WERI-Rb-1 (cell line): ENCODE measurements at regions not wholly inside any gene's neighbourhood (a gene's known extent, or its start where the extent isn't known, plus 50 kb on each side); places are given as distances from the start of the nearest gene placed in this dataset.
"Not testable (repeated sequence)": the region's sequence is repeated elsewhere in the genome, so short reads cannot be mapped to it uniquely, and the experiment has no call there.

Experiments
- DNase-seq: peaks from one replicate; pipeline ENCODE4 v3.0.0-alpha.2; 2020
- H3K27ac ChIP-seq: fragments of 250-450 bp; sonication (Bioruptor Pico); 2 replicates; pipeline ENCODE4 v1.5.1; 2020; ENCODE audit warnings: mild to moderate bottlenecking, moderate library complexity
- H3K27me3 ChIP-seq: fragments of 250-450 bp; sonication (Bioruptor Pico); 2 replicates; pipeline ENCODE4 v1.5.1; 2021; ENCODE audit warnings: mild to moderate bottlenecking, low read depth, moderate library complexity; ENCODE audit not compliant: insufficient read depth, severe bottlenecking
- H3K36me3 ChIP-seq: fragments of 250-450 bp; sonication (Bioruptor Pico); 2 replicates; pipeline ENCODE4 v1.5.1; 2020; ENCODE audit warnings: mild to moderate bottlenecking, moderate library complexity
- H3K4me3 ChIP-seq: 2 replicates; pipeline ENCODE4 v1.5.1; 2011; ENCODE audit warnings: low read depth, mild to moderate bottlenecking, control low read depth, low read length
- H3K9me3 ChIP-seq: fragments of 250-450 bp; sonication (Bioruptor Pico); 2 replicates; pipeline ENCODE4 v1.5.1; 2021; ENCODE audit warnings: mild to moderate bottlenecking, moderate library complexity; ENCODE audit not compliant: severe bottlenecking
- TF ChIP-seq, protein P1 (sequence below): IDR thresholded peaks from 2 replicates; pipeline ENCODE4 v1.5.1; 2011; ENCODE audit warnings: low read depth, mild to moderate bottlenecking, control low read depth, inconsistent platforms, low read length

DNA sequence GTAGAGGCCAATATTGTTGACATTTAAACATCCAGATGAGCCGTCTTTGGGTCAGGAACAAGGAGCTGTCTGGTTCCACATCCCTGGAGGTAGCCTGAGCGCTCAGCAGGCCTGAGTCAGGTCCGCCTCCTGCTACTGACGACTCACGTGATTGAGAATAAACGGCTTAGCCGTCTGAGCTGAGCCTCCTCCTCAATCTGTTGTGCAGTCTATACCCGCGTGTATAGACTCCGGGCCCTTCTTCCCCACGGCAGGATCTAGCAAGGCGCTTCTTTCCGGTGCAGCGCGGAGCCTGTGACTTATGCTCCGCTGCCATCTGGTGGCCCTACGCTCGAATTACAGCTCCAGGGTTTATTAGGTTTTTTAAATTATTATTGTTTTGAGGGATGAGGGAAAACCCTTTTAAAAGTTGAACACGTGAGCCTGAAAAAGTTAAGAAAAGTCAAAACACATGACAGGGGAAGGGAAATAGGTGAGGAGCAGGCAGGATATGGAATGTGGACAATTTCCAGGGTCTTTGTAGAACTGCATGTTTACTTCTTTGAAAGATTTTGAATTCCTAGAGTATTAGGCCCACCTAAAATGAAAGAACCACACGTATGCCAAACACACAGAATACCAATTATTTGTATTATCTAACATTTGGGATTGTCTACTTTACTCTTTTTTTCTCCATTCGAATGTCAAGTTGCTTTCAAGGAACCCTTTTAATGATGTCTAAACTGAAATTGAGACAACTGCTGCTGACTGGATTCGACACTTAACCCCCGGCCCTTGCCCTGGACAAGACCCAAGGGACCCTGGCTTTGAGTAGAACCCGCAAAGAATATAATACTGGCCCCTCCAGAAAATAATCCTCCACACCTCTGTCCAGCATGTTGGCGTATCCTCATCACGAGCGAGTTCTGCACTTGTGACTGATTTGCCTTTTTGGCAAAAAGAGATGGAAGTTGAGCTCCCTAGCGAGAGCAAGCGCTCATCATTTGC, 112.4 kb upstream of the ZNF236 start:
- H3K4me3 ChIP-seq = no peak overlapping the region

DNA sequence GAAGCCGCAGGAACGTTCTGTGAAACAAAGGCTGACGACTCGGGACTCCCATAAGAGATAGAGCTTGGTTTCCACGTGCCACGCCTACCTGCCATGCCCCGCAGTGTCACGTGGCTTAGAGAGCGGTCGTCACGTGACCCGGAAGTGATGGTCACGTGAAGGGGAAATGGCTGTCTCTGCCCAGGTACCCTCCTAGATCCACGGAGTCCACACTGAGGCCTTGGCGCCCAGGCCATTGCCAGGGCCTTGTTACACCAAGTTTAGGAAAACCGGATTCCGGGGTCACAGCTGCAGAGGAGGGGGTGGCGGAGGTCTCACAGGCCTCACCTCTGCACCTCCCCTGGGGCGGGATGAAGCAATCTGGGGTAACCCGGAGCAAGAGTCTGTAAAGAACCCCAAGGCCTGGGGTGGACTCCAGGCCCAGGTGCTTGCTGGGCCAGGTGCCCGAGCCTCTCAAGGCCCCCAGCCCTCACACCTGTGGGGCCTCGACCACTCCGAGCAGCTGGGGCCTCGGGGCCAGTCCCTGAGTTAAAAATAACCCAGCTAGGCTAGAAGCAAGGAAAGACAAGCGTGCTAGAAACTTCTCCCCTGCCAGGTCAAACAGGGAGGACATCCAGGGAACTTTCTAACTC, 113.5 kb upstream of the ZNF236 start:
- H3K4me3 ChIP-seq = no peak overlapping the region
- TF ChIP-seq, protein P1, sequence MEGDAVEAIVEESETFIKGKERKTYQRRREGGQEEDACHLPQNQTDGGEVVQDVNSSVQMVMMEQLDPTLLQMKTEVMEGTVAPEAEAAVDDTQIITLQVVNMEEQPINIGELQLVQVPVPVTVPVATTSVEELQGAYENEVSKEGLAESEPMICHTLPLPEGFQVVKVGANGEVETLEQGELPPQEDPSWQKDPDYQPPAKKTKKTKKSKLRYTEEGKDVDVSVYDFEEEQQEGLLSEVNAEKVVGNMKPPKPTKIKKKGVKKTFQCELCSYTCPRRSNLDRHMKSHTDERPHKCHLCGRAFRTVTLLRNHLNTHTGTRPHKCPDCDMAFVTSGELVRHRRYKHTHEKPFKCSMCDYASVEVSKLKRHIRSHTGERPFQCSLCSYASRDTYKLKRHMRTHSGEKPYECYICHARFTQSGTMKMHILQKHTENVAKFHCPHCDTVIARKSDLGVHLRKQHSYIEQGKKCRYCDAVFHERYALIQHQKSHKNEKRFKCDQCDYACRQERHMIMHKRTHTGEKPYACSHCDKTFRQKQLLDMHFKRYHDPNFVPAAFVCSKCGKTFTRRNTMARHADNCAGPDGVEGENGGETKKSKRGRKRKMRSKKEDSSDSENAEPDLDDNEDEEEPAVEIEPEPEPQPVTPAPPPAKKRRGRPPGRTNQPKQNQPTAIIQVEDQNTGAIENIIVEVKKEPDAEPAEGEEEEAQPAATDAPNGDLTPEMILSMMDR = no peak
- peaks cover 3% of the 10 kb centered on the region for H3K9me3 ChIP-seq
- H3K27ac ChIP-seq = no peak overlapping the region
- no peak for DNase-seq
- H3K27me3 ChIP-seq = no peaks in the 10 kb centered on the region
- no peaks in the 10 kb centered on the region for H3K36me3 ChIP-seq

More for the DNA sequence above, 112.4 kb upstream of the ZNF236 start:
- Histone ChIP-seq H3K27me3 (no peaks in the 10 kb centered on the region), H3K36me3 (no peaks in the 10 kb centered on the region), H3K27ac (peak overlapping the region; percentile 20; the same call in 1 of the 2 replicates), H3K9me3 (no peaks in the 10 kb centered on the region)
- peak; percentile 94 for DNase-seq
- TF ChIP-seq, protein P1 = peak; percentile 82

DNA sequence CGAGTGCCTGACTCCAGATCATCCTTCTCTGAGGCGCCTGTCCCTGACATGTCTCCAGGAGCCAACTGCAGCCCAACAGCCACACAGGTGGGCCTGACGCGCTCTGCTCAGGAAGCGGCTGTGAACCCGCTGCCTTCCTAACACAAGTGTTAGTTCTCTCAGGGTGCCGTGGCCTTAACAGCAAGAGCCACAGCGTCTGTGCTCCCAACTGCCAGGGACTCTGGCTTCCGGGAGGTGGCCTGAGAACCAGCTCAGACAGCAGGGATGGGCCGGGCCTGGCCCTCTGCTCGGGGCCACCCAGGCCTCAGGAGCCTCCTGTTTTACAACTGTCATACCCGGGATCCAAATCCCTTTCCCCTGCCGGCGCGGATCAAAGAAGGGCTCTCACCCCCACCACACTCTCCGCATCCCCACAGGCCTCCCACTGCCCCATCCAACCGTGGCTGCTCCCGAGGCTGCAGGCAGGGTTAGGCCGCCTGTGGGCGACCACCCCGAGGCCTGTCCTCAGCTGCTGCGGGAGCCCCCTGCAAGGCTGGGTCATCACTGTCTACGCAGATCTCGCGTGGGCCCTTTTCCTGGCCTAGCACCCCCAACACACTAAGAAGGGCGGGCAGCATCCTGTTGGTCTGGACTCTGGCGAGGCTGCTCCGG, 114.2 kb upstream of the ZNF236 start:
- peaks cover 3% of the 10 kb centered on the region for H3K9me3 ChIP-seq
- no peaks in the 10 kb centered on the region for H3K27me3 ChIP-seq
- TF ChIP-seq, protein P1 = no peak
- H3K4me3 ChIP-seq = no peak overlapping the region
- H3K27ac ChIP-seq = no peak overlapping the region
- H3K36me3 ChIP-seq = no peaks in the 10 kb centered on the region
- DNase-seq = no peak

DNA sequence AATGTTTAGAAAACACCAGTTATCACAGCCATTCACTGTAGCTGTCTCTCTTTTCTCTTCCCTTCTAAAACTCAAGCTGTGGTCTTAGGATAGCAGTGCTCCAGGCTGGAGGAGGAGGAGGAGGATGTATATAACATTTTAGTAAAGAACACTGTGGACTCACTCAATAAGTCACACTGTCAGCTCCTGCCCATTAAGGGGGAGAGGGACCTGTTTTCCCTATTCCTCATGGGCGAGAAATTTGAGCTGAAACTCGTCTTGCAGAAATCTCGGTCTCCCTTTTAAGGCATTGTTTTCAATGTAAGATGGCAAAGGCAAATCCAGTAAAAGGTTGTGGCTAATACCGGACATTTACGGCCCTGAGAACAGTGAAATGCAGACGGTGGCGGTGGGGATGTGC, 114.8 kb upstream of the ZNF236 start:
- Histone ChIP-seq H3K4me3 (no peak overlapping the region), H3K9me3 (peaks cover 3% of the 10 kb centered on the region), H3K36me3 (no peaks in the 10 kb centered on the region), H3K27me3 (no peaks in the 10 kb centered on the region), H3K27ac (no peak overlapping the region)
- TF ChIP-seq, protein P1 = no peak
- no peak for DNase-seq

DNA sequence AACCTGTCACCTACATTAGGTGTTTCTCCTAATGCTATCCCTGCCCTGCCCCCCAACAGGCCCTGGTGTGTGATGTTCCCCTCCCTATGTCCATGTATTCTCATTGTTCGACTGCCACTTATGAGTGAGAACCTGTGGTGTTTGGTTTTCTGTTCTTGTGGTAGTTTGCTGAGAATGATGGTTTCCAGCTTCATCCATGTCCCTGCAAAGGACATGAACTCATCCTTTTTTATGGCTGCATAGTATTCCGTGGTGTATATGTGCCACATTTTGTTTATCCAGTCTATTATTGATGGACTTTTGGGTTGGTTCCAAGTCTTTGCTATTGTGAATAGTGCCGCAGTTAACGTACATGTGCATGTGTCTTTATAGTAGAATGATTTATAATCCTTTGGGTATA, 117.8 kb upstream of the ZNF236 start:
- DNase-seq, H3K4me3 ChIP-seq, H3K9me3 ChIP-seq, H3K36me3 ChIP-seq, H3K27me3 ChIP-seq, H3K27ac ChIP-seq: not testable (repeated sequence)

DNA sequence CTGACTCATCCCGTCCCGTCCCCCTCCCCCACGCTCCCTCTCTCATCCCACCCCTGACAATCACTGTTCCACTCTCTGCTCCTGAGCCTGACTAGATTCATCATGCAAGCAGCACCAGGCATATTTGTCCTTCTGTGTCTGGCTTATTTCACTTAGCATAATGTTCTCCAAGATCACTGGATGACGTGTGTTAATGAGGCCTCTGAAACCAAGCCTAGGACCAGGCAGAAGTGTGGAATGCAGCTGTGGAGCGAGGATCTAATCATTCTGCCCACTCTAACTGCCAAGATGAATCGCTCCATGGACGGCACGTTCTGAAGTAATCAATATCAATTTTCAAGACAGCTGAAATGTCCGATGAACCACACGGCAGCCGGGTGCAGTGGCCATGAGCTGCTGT, 122.4 kb upstream of the ZNF236 start:
- TF ChIP-seq, protein P1 = no peak
- H3K27ac ChIP-seq = no peak overlapping the region
- H3K4me3 ChIP-seq = no peak overlapping the region
- peaks cover 3% of the 10 kb centered on the region for H3K9me3 ChIP-seq
- no peak for DNase-seq
- no peaks in the 10 kb centered on the region for H3K27me3 ChIP-seq
- no peaks in the 10 kb centered on the region for H3K36me3 ChIP-seq
